ENCODE measurements at regions not wholly inside any gene's neighbourhood (a gene's known extent, or its start where the extent isn't known, plus 50 kb on each side); places are given as distances from the start of the nearest gene placed in this dataset.

DNA sequence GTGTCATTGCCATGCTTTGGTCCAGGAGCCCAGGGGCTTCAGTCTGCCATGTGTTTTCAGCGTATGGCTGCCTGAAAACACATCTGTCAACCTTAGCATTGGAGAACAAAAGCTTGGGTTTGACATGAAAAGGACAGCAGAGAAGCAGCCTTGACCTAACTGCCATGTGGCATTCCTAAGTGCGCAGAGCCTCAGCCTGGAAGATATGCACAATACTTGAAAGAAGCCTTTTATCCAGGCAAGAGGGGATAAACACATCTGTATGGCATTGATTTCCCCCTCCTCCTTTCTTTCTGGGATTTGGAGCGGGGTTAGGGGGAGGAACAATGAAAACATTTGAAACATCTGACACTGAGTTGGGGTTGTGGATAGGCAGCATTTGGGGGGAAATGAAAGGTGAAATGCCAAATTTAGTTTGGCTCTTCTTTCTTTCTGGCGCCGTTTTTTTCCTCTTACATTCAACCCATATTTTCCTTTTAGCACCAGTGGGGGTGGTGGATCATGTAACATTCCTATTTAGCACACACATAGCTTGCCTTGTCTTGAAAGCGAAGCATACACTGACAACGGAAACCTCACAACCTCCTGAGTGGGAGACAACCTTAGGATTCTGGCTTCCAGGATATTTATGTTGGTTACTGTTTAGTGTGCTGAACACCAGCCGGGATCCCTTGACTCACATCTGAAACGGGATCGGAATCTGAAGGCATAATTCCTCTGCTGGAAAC, 177.0 kb downstream of the C12orf75 start:
- TF ChIP-seq POLR2A (IDR thresholded peaks at IDR 0.05; ENCODE audit: low read length) = no peak
- TF ChIP-seq GATA1 (IDR thresholded peaks at IDR 0.05; ENCODE audit: low read depth, low read length) = no peak

Measured in erythroblast (primary cell).